A549 (cell line): ENCODE measurements at regions not wholly inside any gene's neighbourhood (a gene's known extent, or its start where the extent isn't known, plus 50 kb on each side); places are given as distances from the start of the nearest gene placed in this dataset.

Source experiments
- BHLHE40 ChIP-seq: IDR thresholded peaks from 2 replicates; pipeline ENCODE4 v1.6.1; 2012; ENCODE audit warnings: low read depth, low read length, inconsistent platforms
- CTCF ChIP-seq: fragments of >200 bp; sonication (Bioruptor Twin); formaldehyde crosslinking; IDR thresholded peaks from 3 replicates; pipeline ENCODE4 v1.5.1; 2016
- EP300 ChIP-seq, 2 experiments: fragments of >200 bp; sonication (Bioruptor Twin); formaldehyde crosslinking; IDR thresholded peaks; 2 replicates in 1 of 2; 3 replicates in 1 of 2; pipeline ENCODE4 v1.6.1; 2016 to 2017
- HDAC2 ChIP-seq: fragments of 200-600 bp; sonication (generic); IDR thresholded peaks from 2 replicates; pipeline ENCODE4 v1.6.1; 2016
- HOXA7 ChIP-seq: fragments of 250-450 bp; sonication (Bioruptor Pico); IDR thresholded peaks from 2 replicates; pipeline ENCODE4 v1.5.0; 2020; ENCODE audit warnings: mild to moderate bottlenecking, moderate library complexity
- MAZ ChIP-seq: fragments of 150-350 bp; IDR thresholded peaks from 2 replicates; pipeline ENCODE4 v1.6.1; 2014; ENCODE audit warnings: antibody characterized with exemption, low read depth, low read length, borderline replicate concordance
- MYC ChIP-seq: IDR thresholded peaks from 2 replicates; pipeline ENCODE4 v1.6.1; 2012; ENCODE audit warnings: mild to moderate bottlenecking, inconsistent platforms, low read length, improper control_type of control experiment, borderline replicate concordance
- NPAS2 ChIP-seq: fragments of 250-450 bp; sonication (Bioruptor Pico); IDR thresholded peaks from 2 replicates; pipeline ENCODE4 v1.8.0; 2022; ENCODE audit warnings: mild to moderate bottlenecking, moderate library complexity, borderline replicate concordance
- POLR2A ChIP-seq: IDR thresholded peaks from 2 replicates; pipeline ENCODE4 v1.6.1; 2012; ENCODE audit warnings: mild to moderate bottlenecking, low read length
- REST ChIP-seq: fragments of 200-600 bp; sonication (generic); IDR thresholded peaks from 2 replicates; pipeline ENCODE4 v1.6.1; 2016; ENCODE audit warnings: antibody characterized with exemption, mild to moderate bottlenecking, moderate library complexity
- SMC3 ChIP-seq: fragments of >200 bp; sonication (Bioruptor Twin); formaldehyde crosslinking; IDR thresholded peaks from 3 replicates; pipeline ENCODE4 v1.6.1; 2018; ENCODE audit warnings: inconsistent platforms
- ZSCAN20 ChIP-seq: fragments of 250-450 bp; sonication (Bioruptor Pico); IDR thresholded peaks from 2 replicates; pipeline ENCODE4 v1.8.0; 2022; ENCODE audit warnings: mild to moderate bottlenecking, moderate library complexity

- TF ChIP-seq POLR2A (no peak), MAZ (no peak), NPAS2 (no peak), CTCF (no peak), HDAC2 (no peak), EP300 (IDR thresholded peaks at IDR 0.05) (no peak), REST (no peak), MYC (no peak), SMC3 (no peak), ZSCAN20 (no peak), BHLHE40 (no peak), HOXA7 (no peak)
These were observed 232.3 kb upstream of the STAC start for GRCh38 chr3:36147934-36148558.
